Liver (tissue), 8 donors: ENCODE measurements at regions not wholly inside any gene's neighbourhood (a gene's known extent, or its start where the extent isn't known, plus 50 kb on each side); places are given as distances from the start of the nearest gene placed in this dataset.

Experiments
- DNase-seq: peaks from one replicate; pipeline ENCODE4 v3.0.0-alpha.2; 2017; ENCODE audit warnings: low spot score
- H3K27ac ChIP-seq, 2 donors: one replicate each; pipeline ENCODE4 v1.7.0; 2013; ENCODE audit warnings: inconsistent platforms in 2 of 2, low read length in 2 of 2, control low read depth in 1 of 2, low read depth in 1 of 2, mild to moderate bottlenecking in 1 of 2
- H3K27me3 ChIP-seq, 4 donors: one replicate each; pipeline versions ENCODE4 v1.6.1 to v1.7.0; 2013; ENCODE audit warnings: low read length in 3 of 4, inconsistent platforms in 1 of 4, mild to moderate bottlenecking in 1 of 4, moderate library complexity in 1 of 4; ENCODE audit not compliant: control insufficient read depth in 4 of 4, insufficient read depth in 4 of 4
- H3K36me3 ChIP-seq, 4 donors: one replicate each; pipeline versions ENCODE4 v1.6.1 to v1.7.0; 2013; ENCODE audit warnings: low read length in 3 of 4, mild to moderate bottlenecking in 3 of 4, low read depth in 1 of 4, moderate library complexity in 1 of 4; ENCODE audit not compliant: control insufficient read depth in 4 of 4, insufficient read depth in 3 of 4
- H3K4me1 ChIP-seq, 4 donors: one replicate each; pipeline versions ENCODE4 v1.6.1 to v1.7.0; 2013; ENCODE audit warnings: low read length in 3 of 4, mild to moderate bottlenecking in 3 of 4, moderate library complexity in 1 of 4; ENCODE audit not compliant: control insufficient read depth in 4 of 4, insufficient read depth in 4 of 4
- H3K4me3 ChIP-seq, 3 donors: one replicate each; pipeline versions ENCODE4 v1.6.1 to v1.7.0; 2013; ENCODE audit warnings: low read length in 3 of 3, control low read depth in 1 of 3, low read depth in 1 of 3, mild to moderate bottlenecking in 1 of 3
- H3K9ac ChIP-seq, 2 donors: one replicate each; pipeline ENCODE4 v1.7.0; 2013; ENCODE audit warnings: low read length in 2 of 2, mild to moderate bottlenecking in 2 of 2, moderate library complexity in 2 of 2, control low read depth in 1 of 2, low read depth in 1 of 2
- H3K9me3 ChIP-seq, 4 donors: one replicate each; pipeline versions ENCODE4 v1.6.1 to v1.7.0; 2013; ENCODE audit warnings: low read length in 3 of 4; ENCODE audit not compliant: control insufficient read depth in 4 of 4
- FOXA1 ChIP-seq: IDR thresholded peaks from 2 replicates; pipeline ENCODE4 v1.6.1; 2016; ENCODE audit warnings: antibody characterized with exemption
- FOXA2 ChIP-seq: IDR thresholded peaks from 2 replicates; pipeline ENCODE4 v1.6.1; 2016; ENCODE audit warnings: antibody characterized with exemption
- GABPA ChIP-seq, 2 donors: IDR thresholded peaks in 1 of 2; conservative IDR thresholded peaks in 1 of 2; 2 replicates each; pipeline ENCODE4 v1.6.1; 2016; ENCODE audit warnings: antibody characterized with exemption in 2 of 2, mild to moderate bottlenecking in 1 of 2, moderate library complexity in 1 of 2
- HNF4A ChIP-seq, 2 donors: conservative IDR thresholded peaks; 2 replicates each; pipeline ENCODE4 v1.6.1; 2016; ENCODE audit warnings: antibody characterized with exemption in 2 of 2, mild to moderate bottlenecking in 2 of 2
- HNF4G ChIP-seq: IDR thresholded peaks from 2 replicates; pipeline ENCODE4 v1.6.1; 2016; ENCODE audit warnings: antibody characterized with exemption
- JUND ChIP-seq, 2 donors: IDR thresholded peaks; 2 replicates each; pipeline ENCODE4 v1.6.1; 2016; ENCODE audit warnings: antibody characterized with exemption in 2 of 2
- NR2F2 ChIP-seq: IDR thresholded peaks from 2 replicates; pipeline ENCODE4 v1.6.1; 2016; ENCODE audit warnings: antibody characterized with exemption
- RXRA ChIP-seq, 2 donors: IDR thresholded peaks; 2 replicates each; pipeline ENCODE4 v1.6.1; 2017 to 2018; ENCODE audit warnings: antibody characterized with exemption in 2 of 2, mild to moderate bottlenecking in 1 of 2
- SP1 ChIP-seq: IDR thresholded peaks from 2 replicates; pipeline ENCODE4 v1.6.1; 2018; ENCODE audit warnings: antibody characterized with exemption, mild to moderate bottlenecking
- YY1 ChIP-seq: IDR thresholded peaks from 2 replicates; pipeline ENCODE4 v1.6.1; 2016; ENCODE audit warnings: antibody characterized with exemption, mild to moderate bottlenecking
- WGBS: extraction: QIAGEN DNeasy Blood & Tissue Kit; methylation state at CpG from one replicate; pipeline ENCODE4 v1.1.7; 2013; 5-methylcytosine and 5-hydroxymethylcytosine counted together
- TF ChIP-seq, protein P1 (sequence below): IDR thresholded peaks from 2 replicates; pipeline ENCODE4 v1.6.1; 2016; ENCODE audit warnings: antibody characterized with exemption, mild to moderate bottlenecking
- TF ChIP-seq, protein P2 (sequence below): IDR thresholded peaks from 2 replicates; pipeline ENCODE4 v1.6.1; 2016; ENCODE audit warnings: antibody characterized with exemption
- TF ChIP-seq, protein P3 (sequence below): fragments of 150-350 bp; IDR thresholded peaks from 2 replicates; pipeline ENCODE4 v1.5.1; 2017; ENCODE audit warnings: improper control_type of control experiment, low read depth, low read length; ENCODE audit not compliant: missing input control
- TF ChIP-seq, protein P4 (sequence below): IDR thresholded peaks from 2 replicates; pipeline ENCODE4 v1.6.1; 2016; ENCODE audit warnings: antibody characterized with exemption
- donor health status: healthy.
- donor health status: healthy.
- donor health status: healthy.
- donor health status: healthy.
- donor health status: healthy.

DNA sequence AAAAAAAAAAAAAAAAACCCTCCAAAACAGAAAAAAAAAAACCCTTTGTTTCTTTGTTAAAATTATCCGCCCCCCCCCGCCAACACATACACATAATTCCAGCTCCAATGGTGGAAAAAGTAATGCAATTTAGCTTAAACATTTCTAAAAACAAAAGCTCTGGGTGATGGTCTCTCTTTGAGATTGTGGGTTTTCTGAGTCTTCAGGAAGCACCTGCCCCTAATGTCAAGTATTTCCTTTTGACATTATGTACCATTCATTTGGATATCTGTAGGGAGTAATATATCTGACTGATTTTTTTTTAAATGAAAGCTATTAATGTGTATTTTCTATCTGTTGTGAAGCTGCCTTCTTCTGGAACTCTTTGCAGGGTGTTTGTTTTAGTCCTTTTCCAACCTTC, 389.7 kb downstream of the TAF11L14 start:
- Histone ChIP-seq H3K9me3 (no peaks in the 10 kb centered on the region), H3K9ac (no peak overlapping the region), H3K27me3 (no peaks in the 10 kb centered on the region), H3K36me3 (no peaks in the 10 kb centered on the region), H3K27ac (no peak overlapping the region), H3K4me1 (no peaks in the 10 kb centered on the region), H3K4me3 (no peak overlapping the region)
- WGBS = 85% methylated on average over 2 of the region's 2 CpGs
- DNase-seq = no peak
- TF ChIP-seq GABPA (IDR thresholded peaks at IDR 0.05 in 1 of 2, conservative IDR thresholded peaks at IDR 0.05 in 1 of 2) = no peak
- TF ChIP-seq FOXA2 = no peak
- no peak for TF ChIP-seq SP1
- no peak for TF ChIP-seq JUND (IDR thresholded peaks at IDR 0.05)
- TF ChIP-seq YY1 = no peak
- TF ChIP-seq, protein P1, sequence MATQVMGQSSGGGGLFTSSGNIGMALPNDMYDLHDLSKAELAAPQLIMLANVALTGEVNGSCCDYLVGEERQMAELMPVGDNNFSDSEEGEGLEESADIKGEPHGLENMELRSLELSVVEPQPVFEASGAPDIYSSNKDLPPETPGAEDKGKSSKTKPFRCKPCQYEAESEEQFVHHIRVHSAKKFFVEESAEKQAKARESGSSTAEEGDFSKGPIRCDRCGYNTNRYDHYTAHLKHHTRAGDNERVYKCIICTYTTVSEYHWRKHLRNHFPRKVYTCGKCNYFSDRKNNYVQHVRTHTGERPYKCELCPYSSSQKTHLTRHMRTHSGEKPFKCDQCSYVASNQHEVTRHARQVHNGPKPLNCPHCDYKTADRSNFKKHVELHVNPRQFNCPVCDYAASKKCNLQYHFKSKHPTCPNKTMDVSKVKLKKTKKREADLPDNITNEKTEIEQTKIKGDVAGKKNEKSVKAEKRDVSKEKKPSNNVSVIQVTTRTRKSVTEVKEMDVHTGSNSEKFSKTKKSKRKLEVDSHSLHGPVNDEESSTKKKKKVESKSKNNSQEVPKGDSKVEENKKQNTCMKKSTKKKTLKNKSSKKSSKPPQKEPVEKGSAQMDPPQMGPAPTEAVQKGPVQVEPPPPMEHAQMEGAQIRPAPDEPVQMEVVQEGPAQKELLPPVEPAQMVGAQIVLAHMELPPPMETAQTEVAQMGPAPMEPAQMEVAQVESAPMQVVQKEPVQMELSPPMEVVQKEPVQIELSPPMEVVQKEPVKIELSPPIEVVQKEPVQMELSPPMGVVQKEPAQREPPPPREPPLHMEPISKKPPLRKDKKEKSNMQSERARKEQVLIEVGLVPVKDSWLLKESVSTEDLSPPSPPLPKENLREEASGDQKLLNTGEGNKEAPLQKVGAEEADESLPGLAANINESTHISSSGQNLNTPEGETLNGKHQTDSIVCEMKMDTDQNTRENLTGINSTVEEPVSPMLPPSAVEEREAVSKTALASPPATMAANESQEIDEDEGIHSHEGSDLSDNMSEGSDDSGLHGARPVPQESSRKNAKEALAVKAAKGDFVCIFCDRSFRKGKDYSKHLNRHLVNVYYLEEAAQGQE = no peak
- TF ChIP-seq FOXA1 = no peak
- TF ChIP-seq HNF4A (conservative IDR thresholded peaks at IDR 0.05) = no peak
- no peak for TF ChIP-seq RXRA (IDR thresholded peaks at IDR 0.05)
- no peak for TF ChIP-seq HNF4G
- TF ChIP-seq, protein P2, sequence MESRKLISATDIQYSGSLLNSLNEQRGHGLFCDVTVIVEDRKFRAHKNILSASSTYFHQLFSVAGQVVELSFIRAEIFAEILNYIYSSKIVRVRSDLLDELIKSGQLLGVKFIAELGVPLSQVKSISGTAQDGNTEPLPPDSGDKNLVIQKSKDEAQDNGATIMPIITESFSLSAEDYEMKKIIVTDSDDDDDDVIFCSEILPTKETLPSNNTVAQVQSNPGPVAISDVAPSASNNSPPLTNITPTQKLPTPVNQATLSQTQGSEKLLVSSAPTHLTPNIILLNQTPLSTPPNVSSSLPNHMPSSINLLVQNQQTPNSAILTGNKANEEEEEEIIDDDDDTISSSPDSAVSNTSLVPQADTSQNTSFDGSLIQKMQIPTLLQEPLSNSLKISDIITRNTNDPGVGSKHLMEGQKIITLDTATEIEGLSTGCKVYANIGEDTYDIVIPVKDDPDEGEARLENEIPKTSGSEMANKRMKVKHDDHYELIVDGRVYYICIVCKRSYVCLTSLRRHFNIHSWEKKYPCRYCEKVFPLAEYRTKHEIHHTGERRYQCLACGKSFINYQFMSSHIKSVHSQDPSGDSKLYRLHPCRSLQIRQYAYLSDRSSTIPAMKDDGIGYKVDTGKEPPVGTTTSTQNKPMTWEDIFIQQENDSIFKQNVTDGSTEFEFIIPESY = no peak
- no peak for TF ChIP-seq NR2F2

DNA sequence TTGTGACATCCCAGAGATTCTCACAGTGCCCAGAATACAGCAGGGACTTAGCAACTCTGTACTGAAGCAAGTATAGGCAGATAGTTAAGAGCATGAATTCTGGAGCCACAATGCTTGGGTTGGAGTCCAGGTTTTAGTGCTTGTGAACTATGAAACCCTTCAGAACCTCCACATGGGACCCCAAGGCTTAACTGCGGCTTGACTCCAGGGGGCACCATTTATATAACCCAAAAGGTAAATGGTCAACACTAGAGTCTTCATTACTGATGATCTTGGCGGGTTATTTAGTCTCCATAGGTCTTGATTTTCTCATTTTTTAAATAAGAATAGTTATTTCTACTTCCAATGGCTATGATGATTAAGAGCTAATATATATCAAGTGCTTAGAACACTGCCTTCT, 390.3 kb downstream of the TAF11L14 start:
- no peak for DNase-seq
- Histone ChIP-seq H3K4me3 (no peak overlapping the region), H3K36me3 (no peaks in the 10 kb centered on the region), H3K9ac (no peak overlapping the region), H3K27ac (no peak overlapping the region), H3K4me1 (no peaks in the 10 kb centered on the region), H3K9me3 (no peaks in the 10 kb centered on the region), H3K27me3 (no peaks in the 10 kb centered on the region)
- TF ChIP-seq, protein P3, sequence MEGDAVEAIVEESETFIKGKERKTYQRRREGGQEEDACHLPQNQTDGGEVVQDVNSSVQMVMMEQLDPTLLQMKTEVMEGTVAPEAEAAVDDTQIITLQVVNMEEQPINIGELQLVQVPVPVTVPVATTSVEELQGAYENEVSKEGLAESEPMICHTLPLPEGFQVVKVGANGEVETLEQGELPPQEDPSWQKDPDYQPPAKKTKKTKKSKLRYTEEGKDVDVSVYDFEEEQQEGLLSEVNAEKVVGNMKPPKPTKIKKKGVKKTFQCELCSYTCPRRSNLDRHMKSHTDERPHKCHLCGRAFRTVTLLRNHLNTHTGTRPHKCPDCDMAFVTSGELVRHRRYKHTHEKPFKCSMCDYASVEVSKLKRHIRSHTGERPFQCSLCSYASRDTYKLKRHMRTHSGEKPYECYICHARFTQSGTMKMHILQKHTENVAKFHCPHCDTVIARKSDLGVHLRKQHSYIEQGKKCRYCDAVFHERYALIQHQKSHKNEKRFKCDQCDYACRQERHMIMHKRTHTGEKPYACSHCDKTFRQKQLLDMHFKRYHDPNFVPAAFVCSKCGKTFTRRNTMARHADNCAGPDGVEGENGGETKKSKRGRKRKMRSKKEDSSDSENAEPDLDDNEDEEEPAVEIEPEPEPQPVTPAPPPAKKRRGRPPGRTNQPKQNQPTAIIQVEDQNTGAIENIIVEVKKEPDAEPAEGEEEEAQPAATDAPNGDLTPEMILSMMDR = no peak
- TF ChIP-seq RXRA (IDR thresholded peaks at IDR 0.05) (no peak), GABPA (IDR thresholded peaks at IDR 0.05 in 1 of 2, conservative IDR thresholded peaks at IDR 0.05 in 1 of 2) (no peak), FOXA1 (no peak), FOXA2 (no peak)
- TF ChIP-seq, protein P2 = no peak
- TF ChIP-seq, protein P4, sequence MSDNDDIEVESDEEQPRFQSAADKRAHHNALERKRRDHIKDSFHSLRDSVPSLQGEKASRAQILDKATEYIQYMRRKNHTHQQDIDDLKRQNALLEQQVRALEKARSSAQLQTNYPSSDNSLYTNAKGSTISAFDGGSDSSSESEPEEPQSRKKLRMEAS = no peak
- WGBS = 81% methylated on average over 2 of the region's 2 CpGs
